ENCODE measurements at regions not wholly inside any gene's neighbourhood (a gene's known extent, or its start where the extent isn't known, plus 50 kb on each side); places are given as distances from the start of the nearest gene placed in this dataset.

GRCh38 chr5:120155873-120156272, 308.2 kb upstream of the PRR16 start:
- H3K27me3 ChIP-seq (ENCODE audit: insufficient read depth, insufficient read length), result no peaks in the 10 kb centered on the region
- no peak for DNase-seq (ENCODE audit: low read depth, low spot score)
- no peak for TF ChIP-seq YY1 (IDR thresholded peaks at IDR 0.05; ENCODE audit: insufficient read depth, insufficient read length)
- no peak for TF ChIP-seq ZNF274 (IDR thresholded peaks at IDR 0.05; ENCODE audit: low read depth, low read length)
- TF ChIP-seq SUZ12 (IDR thresholded peaks at IDR 0.05; ENCODE audit: extremely low read depth, insufficient read depth, insufficient read length), result no peak
- no peaks in the 10 kb centered on the region for H3K36me3 ChIP-seq (ENCODE audit: insufficient read depth, insufficient read length, low read length)
- H3K9me3 ChIP-seq (ENCODE audit: insufficient read depth, low read length), result no peaks in the 10 kb centered on the region
- no peak overlapping the region for H3K9ac ChIP-seq (ENCODE audit: insufficient read length, low read depth)
- no peak overlapping the region for H3K4me3 ChIP-seq (ENCODE audit: insufficient read length, low read depth)
- no peaks in the 10 kb centered on the region for H3K4me1 ChIP-seq (ENCODE audit: insufficient read depth, insufficient read length)

- DNase-seq (ENCODE audit: low read depth, low spot score), result no peak
- Histone ChIP-seq H3K9ac (ENCODE audit: insufficient read length, low read depth) (no peak overlapping the region), H3K4me1 (ENCODE audit: insufficient read depth, insufficient read length) (no peaks in the 10 kb centered on the region), H3K36me3 (ENCODE audit: insufficient read depth, insufficient read length, low read length) (no peaks in the 10 kb centered on the region), H3K27me3 (ENCODE audit: insufficient read depth, insufficient read length) (no peaks in the 10 kb centered on the region), H3K9me3 (ENCODE audit: insufficient read depth, low read length) (no peaks in the 10 kb centered on the region), H3K4me3 (ENCODE audit: insufficient read length, low read depth) (no peak overlapping the region)
- no peak for TF ChIP-seq ZNF274 (IDR thresholded peaks at IDR 0.05; ENCODE audit: low read depth, low read length)
- no peak for TF ChIP-seq YY1 (IDR thresholded peaks at IDR 0.05; ENCODE audit: insufficient read depth, insufficient read length)
- TF ChIP-seq SUZ12 (IDR thresholded peaks at IDR 0.05; ENCODE audit: extremely low read depth, insufficient read depth, insufficient read length), result no peak
These were observed 305.9 kb upstream of the PRR16 start for GRCh38 chr5:120158211-120158610.

GRCh38 chr5:120159155-120159554, 304.9 kb upstream of the PRR16 start:
- Histone ChIP-seq H3K27me3 (ENCODE audit: insufficient read depth, insufficient read length) (no peaks in the 10 kb centered on the region), H3K9ac (ENCODE audit: insufficient read length, low read depth) (no peak overlapping the region), H3K9me3 (ENCODE audit: insufficient read depth, low read length) (no peaks in the 10 kb centered on the region), H3K4me1 (ENCODE audit: insufficient read depth, insufficient read length) (no peaks in the 10 kb centered on the region), H3K36me3 (ENCODE audit: insufficient read depth, insufficient read length, low read length) (no peaks in the 10 kb centered on the region), H3K4me3 (ENCODE audit: insufficient read length, low read depth) (no peak overlapping the region)
- TF ChIP-seq YY1 (IDR thresholded peaks at IDR 0.05; ENCODE audit: insufficient read depth, insufficient read length) (no peak), SUZ12 (IDR thresholded peaks at IDR 0.05; ENCODE audit: extremely low read depth, insufficient read depth, insufficient read length) (no peak)
- DNase-seq (ENCODE audit: low read depth, low spot score), result no peak

GRCh38 chr5:120160124-120160895, 303.8 kb upstream of the PRR16 start:
- no peaks in the 10 kb centered on the region for H3K4me1 ChIP-seq (ENCODE audit: insufficient read depth, insufficient read length)
- no peaks in the 10 kb centered on the region for H3K9me3 ChIP-seq (ENCODE audit: insufficient read depth, low read length)
- H3K9ac ChIP-seq (ENCODE audit: insufficient read length, low read depth), result no peak overlapping the region
- no peak overlapping the region for H3K4me3 ChIP-seq (ENCODE audit: insufficient read length, low read depth)
- no peak for DNase-seq (ENCODE audit: low read depth, low spot score)
- no peaks in the 10 kb centered on the region for H3K36me3 ChIP-seq (ENCODE audit: insufficient read depth, insufficient read length, low read length)
- H3K27me3 ChIP-seq (ENCODE audit: insufficient read depth, insufficient read length), result no peaks in the 10 kb centered on the region
- TF ChIP-seq ZNF274 (IDR thresholded peaks at IDR 0.05; ENCODE audit: low read depth, low read length) (no peak), YY1 (IDR thresholded peaks at IDR 0.05; ENCODE audit: insufficient read depth, insufficient read length) (no peak), SUZ12 (IDR thresholded peaks at IDR 0.05; ENCODE audit: extremely low read depth, insufficient read depth, insufficient read length) (no peak)

GRCh38 chr5:120162321-120162720, 301.8 kb upstream of the PRR16 start:
- Histone ChIP-seq H3K36me3 (ENCODE audit: insufficient read depth, insufficient read length, low read length) (no peaks in the 10 kb centered on the region), H3K4me3 (ENCODE audit: insufficient read length, low read depth) (no peak overlapping the region), H3K4me1 (ENCODE audit: insufficient read depth, insufficient read length) (no peaks in the 10 kb centered on the region), H3K9ac (ENCODE audit: insufficient read length, low read depth) (no peak overlapping the region), H3K9me3 (ENCODE audit: insufficient read depth, low read length) (no peaks in the 10 kb centered on the region), H3K27me3 (ENCODE audit: insufficient read depth, insufficient read length) (no peaks in the 10 kb centered on the region)
- DNase-seq (ENCODE audit: low read depth, low spot score), result no peak
- no peak for TF ChIP-seq YY1 (IDR thresholded peaks at IDR 0.05; ENCODE audit: insufficient read depth, insufficient read length)
- no peak for TF ChIP-seq SUZ12 (IDR thresholded peaks at IDR 0.05; ENCODE audit: extremely low read depth, insufficient read depth, insufficient read length)
- TF ChIP-seq ZNF274 (IDR thresholded peaks at IDR 0.05; ENCODE audit: low read depth, low read length), result no peak

- TF ChIP-seq SUZ12 (IDR thresholded peaks at IDR 0.05; ENCODE audit: extremely low read depth, insufficient read depth, insufficient read length) (no peak), YY1 (IDR thresholded peaks at IDR 0.05; ENCODE audit: insufficient read depth, insufficient read length) (no peak), ZNF274 (IDR thresholded peaks at IDR 0.05; ENCODE audit: low read depth, low read length) (no peak)
- Histone ChIP-seq H3K4me1 (ENCODE audit: insufficient read depth, insufficient read length) (no peaks in the 10 kb centered on the region), H3K4me3 (ENCODE audit: insufficient read length, low read depth) (no peak overlapping the region), H3K9ac (ENCODE audit: insufficient read length, low read depth) (no peak overlapping the region), H3K27me3 (ENCODE audit: insufficient read depth, insufficient read length) (no peaks in the 10 kb centered on the region), H3K36me3 (ENCODE audit: insufficient read depth, insufficient read length, low read length) (no peaks in the 10 kb centered on the region), H3K9me3 (ENCODE audit: insufficient read depth, low read length) (no peaks in the 10 kb centered on the region)
- no peak for DNase-seq (ENCODE audit: low read depth, low spot score)
These were observed 300.1 kb upstream of the PRR16 start for GRCh38 chr5:120164037-120164436.

GRCh38 chr5:120164986-120165385, 299.1 kb upstream of the PRR16 start:
- Histone ChIP-seq H3K27me3 (ENCODE audit: insufficient read depth, insufficient read length) (no peaks in the 10 kb centered on the region), H3K9me3 (ENCODE audit: insufficient read depth, low read length) (no peaks in the 10 kb centered on the region), H3K9ac (ENCODE audit: insufficient read length, low read depth) (no peak overlapping the region), H3K4me1 (ENCODE audit: insufficient read depth, insufficient read length) (no peaks in the 10 kb centered on the region), H3K4me3 (ENCODE audit: insufficient read length, low read depth) (no peak overlapping the region), H3K36me3 (ENCODE audit: insufficient read depth, insufficient read length, low read length) (no peaks in the 10 kb centered on the region)
- no peak for DNase-seq (ENCODE audit: low read depth, low spot score)
- no peak for TF ChIP-seq YY1 (IDR thresholded peaks at IDR 0.05; ENCODE audit: insufficient read depth, insufficient read length)
- TF ChIP-seq SUZ12 (IDR thresholded peaks at IDR 0.05; ENCODE audit: extremely low read depth, insufficient read depth, insufficient read length), result no peak
- TF ChIP-seq ZNF274 (IDR thresholded peaks at IDR 0.05; ENCODE audit: low read depth, low read length), result no peak
